ENCODE measurements at regions not wholly inside any gene's neighbourhood (a gene's known extent, or its start where the extent isn't known, plus 50 kb on each side); places are given as distances from the start of the nearest gene placed in this dataset.

GRCh38 chr18:60784161-60784560 lies 411.6 kb upstream of the MC4R start:
- no peak for TF ChIP-seq POLR2A (IDR thresholded peaks at IDR 0.05; ENCODE audit: low read depth, low read length)
- no peak for TF ChIP-seq POLR2AphosphoS5 (IDR thresholded peaks at IDR 0.05; ENCODE audit: low read depth, low read length)
